Psoas muscle (tissue), 7 donors: ENCODE measurements at regions not wholly inside any gene's neighbourhood (a gene's known extent, or its start where the extent isn't known, plus 50 kb on each side); places are given as distances from the start of the nearest gene placed in this dataset.

Experiments
- ATAC-seq, 4 donors: fragments of 200-7000 bp; cut with Tn5 transposase; one replicate each; pipeline ENCODE4 v1.9.1; 2020; ENCODE audit warnings: moderate library complexity in 3 of 4, mild to moderate bottlenecking in 2 of 4
- DNase-seq, 2 donors: peaks; one replicate each; pipeline ENCODE4 v3.0.0-alpha.2; 2020
- H3K27ac ChIP-seq: fragments of 200-600 bp; one replicate; pipeline ENCODE4 v1.8.0; 2022
- H3K27me3 ChIP-seq, 3 donors: fragments of 200-600 bp in 1 of 3; one replicate each; pipeline versions ENCODE4 v1.6.1 to v1.8.0; 2013 to 2022; ENCODE audit warnings: low read length in 2 of 3, mild to moderate bottlenecking in 2 of 3, moderate library complexity in 1 of 3; ENCODE audit not compliant: insufficient read depth in 3 of 3
- H3K36me3 ChIP-seq, 2 donors: fragments of 200-600 bp in 1 of 2; one replicate each; pipeline versions ENCODE4 v1.6.1 to v1.8.0; 2013 to 2022; ENCODE audit warnings: low read depth in 1 of 2, mild to moderate bottlenecking in 1 of 2, moderate library complexity in 1 of 2; ENCODE audit not compliant: insufficient read depth in 1 of 2
- H3K4me1 ChIP-seq: fragments of 200-600 bp; one replicate; pipeline ENCODE4 v1.8.0; 2022
- H3K4me3 ChIP-seq: fragments of 200-600 bp; one replicate; pipeline ENCODE4 v1.8.0; 2022; ENCODE audit warnings: mild to moderate bottlenecking
- H3K9me3 ChIP-seq: fragments of 200-600 bp; one replicate; pipeline ENCODE4 v1.8.0; 2022
- WGBS, 3 donors: extraction: QIAGEN DNeasy Blood & Tissue Kit; methylation state at CpG; one replicate each; pipeline versions ENCODE4 v1.1.6 to v1.1.7; 2013; 5-methylcytosine and 5-hydroxymethylcytosine counted together
- intact Hi-C, 2 donors: fragments of 100-400 bp; cut with DNase I; formaldehyde crosslinking; loops; one replicate each; pipeline versions ENCODE4 v1.11.0 to v1.14.2; 2022
- TF ChIP-seq, protein P1 (sequence below): fragments of 200-600 bp; IDR thresholded peaks from one replicate; pipeline ENCODE4 v1.8.0; 2022; ENCODE audit warnings: antibody characterized with exemption
- donor health status: healthy with polysubstance abuse.
- donor health status: DM: no; HTN: no; CAD: no; lungs with moderate emphysema.
- donor health status: Bipolar disorder and iron deficiency.
- donor health status: healthy.
- donor health status: DM: yes; HTN: yes; CAD: no.
- donor health status: DM: no; HTN: no; CAD: no.
- donor health status: DM: yes; HTN: yes; CAD: no.

DNA sequence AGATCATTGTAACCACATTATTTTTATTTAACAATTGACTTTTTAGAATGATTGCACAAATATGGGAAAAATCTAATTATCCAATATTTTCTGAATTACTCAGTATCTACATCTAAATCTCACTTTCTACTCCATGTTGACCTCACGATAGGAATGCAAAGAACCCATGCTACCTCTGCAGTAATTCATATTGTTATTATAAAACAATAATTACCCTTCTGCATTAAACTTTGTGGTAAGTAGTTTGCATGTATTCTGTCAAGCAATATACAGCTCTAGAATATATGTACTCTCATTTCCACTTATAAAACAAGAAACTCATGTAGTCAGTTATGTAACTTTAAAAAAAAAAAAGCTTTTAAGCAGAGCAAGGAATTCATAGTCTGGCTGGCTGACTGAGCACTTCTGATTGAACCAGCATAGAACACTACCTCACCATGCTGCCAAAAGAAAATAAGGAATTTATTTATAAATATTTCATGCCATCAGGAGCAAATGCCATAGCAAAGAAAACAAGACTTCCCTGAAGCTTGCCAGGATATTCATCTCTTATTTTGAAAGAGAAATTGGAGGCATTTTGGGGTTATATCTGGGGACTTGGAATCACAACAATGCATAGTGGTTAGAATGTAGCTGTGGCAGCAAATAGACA lies 895.7 kb downstream of the XPNPEP1 start:
- TF ChIP-seq, protein P1, sequence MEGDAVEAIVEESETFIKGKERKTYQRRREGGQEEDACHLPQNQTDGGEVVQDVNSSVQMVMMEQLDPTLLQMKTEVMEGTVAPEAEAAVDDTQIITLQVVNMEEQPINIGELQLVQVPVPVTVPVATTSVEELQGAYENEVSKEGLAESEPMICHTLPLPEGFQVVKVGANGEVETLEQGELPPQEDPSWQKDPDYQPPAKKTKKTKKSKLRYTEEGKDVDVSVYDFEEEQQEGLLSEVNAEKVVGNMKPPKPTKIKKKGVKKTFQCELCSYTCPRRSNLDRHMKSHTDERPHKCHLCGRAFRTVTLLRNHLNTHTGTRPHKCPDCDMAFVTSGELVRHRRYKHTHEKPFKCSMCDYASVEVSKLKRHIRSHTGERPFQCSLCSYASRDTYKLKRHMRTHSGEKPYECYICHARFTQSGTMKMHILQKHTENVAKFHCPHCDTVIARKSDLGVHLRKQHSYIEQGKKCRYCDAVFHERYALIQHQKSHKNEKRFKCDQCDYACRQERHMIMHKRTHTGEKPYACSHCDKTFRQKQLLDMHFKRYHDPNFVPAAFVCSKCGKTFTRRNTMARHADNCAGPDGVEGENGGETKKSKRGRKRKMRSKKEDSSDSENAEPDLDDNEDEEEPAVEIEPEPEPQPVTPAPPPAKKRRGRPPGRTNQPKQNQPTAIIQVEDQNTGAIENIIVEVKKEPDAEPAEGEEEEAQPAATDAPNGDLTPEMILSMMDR = no peak
- WGBS, 3 donors = 80 to 82% (median 81%) methylated on average over 1 of the region's 1 CpG
- intact Hi-C loops = no loop called here
- ATAC-seq = no peak
- H3K4me1 ChIP-seq = no peaks in the 10 kb centered on the region
- no peaks in the 10 kb centered on the region for H3K9me3 ChIP-seq
- H3K27ac ChIP-seq = no peak overlapping the region
- H3K36me3 ChIP-seq = no peaks in the 10 kb centered on the region
- no peak for DNase-seq
- peaks cover 0 to 7% (median 0%) of the 10 kb centered on the region in 3 donors for H3K27me3 ChIP-seq
- no peak overlapping the region for H3K4me3 ChIP-seq

DNA sequence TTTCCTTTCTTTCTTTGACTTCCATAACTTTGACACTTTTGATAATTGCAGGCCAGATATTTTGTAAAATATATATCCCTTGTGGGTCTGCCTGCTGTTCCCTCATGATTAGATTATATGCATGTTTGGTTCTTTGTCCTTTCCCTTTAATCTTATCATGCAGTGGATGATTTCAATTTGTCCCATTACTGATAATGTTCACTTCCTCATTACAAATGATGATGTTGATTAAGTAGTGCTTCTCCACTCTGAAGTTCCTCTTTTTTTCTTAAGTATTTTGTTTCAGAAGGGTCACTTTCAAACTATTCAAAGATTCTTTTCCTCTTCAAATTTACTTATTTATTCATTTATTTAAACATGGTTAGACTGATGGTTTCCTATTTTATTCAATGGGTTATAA lies 898.1 kb downstream of the XPNPEP1 start:
- no peak overlapping the region for H3K4me3 ChIP-seq
- H3K36me3 ChIP-seq = no peaks in the 10 kb centered on the region
- peaks cover 0 to 2% (median 0%) of the 10 kb centered on the region in 3 donors for H3K27me3 ChIP-seq
- H3K9me3 ChIP-seq = no peaks in the 10 kb centered on the region
- H3K27ac ChIP-seq = no peak overlapping the region
- ATAC-seq (no peak), DNase-seq (no peak)
- TF ChIP-seq, protein P1 = no peak
- no peaks in the 10 kb centered on the region for H3K4me1 ChIP-seq
- intact Hi-C loops = no loop called here

DNA sequence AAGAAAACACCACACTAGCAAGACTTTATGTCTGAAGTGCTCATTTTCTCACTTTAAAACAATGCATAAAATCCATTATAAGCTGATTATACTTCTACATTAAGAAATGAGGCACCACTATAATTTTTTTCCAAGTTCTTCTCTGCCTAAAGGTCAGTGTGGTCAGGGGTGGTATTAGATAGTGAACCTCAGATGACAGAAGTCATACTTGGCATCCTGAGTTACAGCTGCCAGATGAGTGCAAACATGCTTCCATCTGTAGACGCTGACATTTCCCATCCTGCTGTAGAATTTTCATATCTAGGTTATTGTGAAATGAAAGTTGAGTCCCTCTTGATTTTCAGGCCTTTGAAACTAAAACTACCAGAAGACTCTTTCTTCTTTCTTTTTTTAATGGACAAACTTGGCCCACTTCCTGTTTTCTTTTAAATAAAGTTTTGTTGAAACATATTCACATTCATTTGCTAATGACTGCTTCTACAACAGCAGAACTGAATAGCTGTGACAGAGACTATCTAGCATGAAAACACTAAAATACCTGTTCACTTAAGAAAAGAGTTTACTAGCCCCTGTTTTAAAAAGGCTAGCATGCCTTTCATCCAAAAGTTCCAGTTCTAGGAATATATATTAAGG lies 900.8 kb downstream of the XPNPEP1 start:
- intact Hi-C loops = no loop called here
- WGBS, 3 donors = 53 to 79% (median 59%) methylated on average over 1 of the region's 1 CpG
- no peaks in the 10 kb centered on the region for H3K9me3 ChIP-seq
- H3K27ac ChIP-seq = no peak overlapping the region
- no peaks in the 10 kb centered on the region for H3K36me3 ChIP-seq
- no peak overlapping the region for H3K4me3 ChIP-seq
- no peaks in the 10 kb centered on the region for H3K27me3 ChIP-seq
- DNase-seq = no peak
- no peaks in the 10 kb centered on the region for H3K4me1 ChIP-seq
- TF ChIP-seq, protein P1 = no peak
- ATAC-seq = no peak

DNA sequence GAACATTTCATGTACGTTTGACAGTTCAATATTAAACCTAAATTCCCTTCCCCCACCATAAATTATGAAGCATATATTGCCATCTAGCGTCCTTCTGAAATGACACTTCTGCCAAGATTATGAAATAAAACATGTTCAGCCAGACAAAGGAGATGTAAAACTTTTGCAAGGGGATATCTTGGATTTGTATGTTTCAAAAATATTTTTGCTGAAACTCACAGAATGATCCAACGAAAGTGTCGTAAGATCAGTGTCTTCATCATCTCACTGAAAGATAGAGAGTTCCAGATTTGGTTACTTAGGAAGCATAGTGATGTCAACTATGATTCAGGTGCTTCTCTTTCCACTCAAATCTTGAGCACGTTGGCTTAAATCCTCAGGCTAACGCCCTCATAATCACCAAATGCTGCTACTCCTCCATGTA lies 904.3 kb downstream of the XPNPEP1 start:
- TF ChIP-seq, protein P1 = no peak
- H3K27me3 ChIP-seq = no peaks in the 10 kb centered on the region
- H3K4me1 ChIP-seq = no peaks in the 10 kb centered on the region
- H3K9me3 ChIP-seq = no peaks in the 10 kb centered on the region
- no peaks in the 10 kb centered on the region for H3K36me3 ChIP-seq
- no peak overlapping the region for H3K4me3 ChIP-seq
- no peak for DNase-seq
- WGBS, 3 donors = 54 to 60% (median 59%) methylated on average over 6 of the region's 6 CpGs
- intact Hi-C loops = no loop called here
- ATAC-seq = no peak
- no peak overlapping the region for H3K27ac ChIP-seq

DNA sequence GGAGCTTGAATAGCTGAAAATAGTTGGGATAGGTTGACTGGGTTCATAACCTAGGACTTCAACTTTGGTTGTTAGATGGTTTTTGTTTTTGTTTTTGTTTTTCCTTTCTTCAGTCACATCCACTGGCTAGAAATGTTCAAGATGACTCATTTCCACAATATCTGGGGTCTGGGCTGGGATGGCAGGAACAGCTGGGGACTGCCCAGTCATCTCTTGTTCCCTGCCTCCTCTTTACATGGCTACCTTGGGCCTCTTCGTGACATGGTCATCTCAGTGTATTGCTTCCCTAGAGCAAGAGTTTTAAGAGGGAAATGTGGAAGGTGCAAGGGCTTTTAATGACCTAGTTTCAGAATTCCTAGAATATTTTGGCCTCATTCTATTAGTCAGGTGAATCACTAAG lies 915.8 kb downstream of the XPNPEP1 start:
- Histone ChIP-seq H3K4me1 (no peaks in the 10 kb centered on the region), H3K9me3 (no peaks in the 10 kb centered on the region), H3K27me3 (no peaks in the 10 kb centered on the region), H3K36me3 (no peaks in the 10 kb centered on the region), H3K4me3 (no peak overlapping the region), H3K27ac (no peak overlapping the region)
- intact Hi-C loops = no loop called here
- TF ChIP-seq, protein P1 = no peak
- DNase-seq = no peak
- WGBS, 3 donors = 31 to 39% (median 36%) methylated on average over 1 of the region's 1 CpG
- ATAC-seq = no peak
